HG02938 (cell line): ENCODE measurements at regions not wholly inside any gene's neighbourhood (a gene's known extent, or its start where the extent isn't known, plus 50 kb on each side); places are given as distances from the start of the nearest gene placed in this dataset.

Source experiments
- ATAC-seq: cut with Tn5 transposase; IDR thresholded peaks from one replicate; pipeline ENCODE4 v1.9.1; 2021; ENCODE audit warnings: mild to moderate bottlenecking, moderate library complexity; ENCODE audit not compliant: unreplicated experiment

DNA sequence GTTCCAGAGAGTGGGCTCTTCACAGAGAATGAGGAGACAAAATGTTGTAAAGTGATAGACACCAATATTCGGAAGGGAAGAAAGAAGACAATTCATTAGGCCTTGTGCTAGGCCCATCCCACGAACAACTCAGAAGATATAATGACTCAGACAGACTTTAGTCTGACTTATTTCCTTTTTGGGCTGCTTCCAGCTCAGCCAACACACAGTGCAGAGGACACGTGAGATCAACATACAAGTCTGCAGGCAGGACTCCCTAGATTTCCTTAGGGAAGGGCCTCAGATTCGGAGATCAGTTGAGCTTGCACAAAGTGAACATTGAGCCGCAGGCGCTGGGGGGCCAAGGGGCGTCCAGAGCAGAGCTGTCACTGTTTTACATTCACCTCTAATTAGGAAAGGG is 290.7 kb upstream of the TENM3 start:
- no peak for ATAC-seq

DNA sequence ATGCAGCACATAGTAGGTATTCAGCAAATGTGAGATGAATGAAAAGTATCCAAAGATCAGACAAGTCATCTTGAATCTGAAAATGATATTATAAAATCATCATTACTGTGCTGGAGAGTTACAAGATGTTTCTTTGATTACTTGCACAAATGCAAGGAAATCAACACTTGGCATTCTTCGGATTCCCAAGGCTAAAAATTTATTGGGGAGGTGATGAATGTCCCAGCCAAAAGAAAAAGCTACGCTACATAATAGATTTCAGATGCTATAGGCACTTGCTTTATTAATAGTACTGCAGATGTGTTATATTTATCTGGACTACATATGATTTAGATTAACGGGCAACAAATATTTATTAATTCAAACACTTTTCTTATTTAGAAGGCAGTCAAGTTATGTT is 286.7 kb upstream of the TENM3 start:
- no peak for ATAC-seq

GRCh38 chr4:181957088-181957487 is 286.1 kb upstream of the TENM3 start:
- ATAC-seq: no peak

DNA sequence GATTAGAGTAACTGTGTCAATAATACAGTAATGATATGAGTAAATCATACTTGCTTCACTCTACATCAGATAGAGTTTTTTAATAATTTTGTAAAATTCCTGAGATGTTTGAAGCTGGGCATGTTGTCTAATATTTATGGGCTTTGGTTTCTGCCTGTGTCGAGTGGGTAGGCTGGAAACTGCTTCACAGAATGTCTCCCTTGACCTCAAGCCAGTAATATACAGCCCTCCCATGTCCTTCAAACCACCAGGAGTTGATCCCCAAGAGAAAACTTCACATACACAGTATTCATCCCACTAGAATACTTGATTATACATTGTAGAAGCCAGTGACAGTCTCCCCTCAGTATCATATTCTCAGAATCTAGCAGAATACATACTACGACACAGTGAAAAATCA is 284.8 kb upstream of the TENM3 start:
- ATAC-seq: no peak

DNA sequence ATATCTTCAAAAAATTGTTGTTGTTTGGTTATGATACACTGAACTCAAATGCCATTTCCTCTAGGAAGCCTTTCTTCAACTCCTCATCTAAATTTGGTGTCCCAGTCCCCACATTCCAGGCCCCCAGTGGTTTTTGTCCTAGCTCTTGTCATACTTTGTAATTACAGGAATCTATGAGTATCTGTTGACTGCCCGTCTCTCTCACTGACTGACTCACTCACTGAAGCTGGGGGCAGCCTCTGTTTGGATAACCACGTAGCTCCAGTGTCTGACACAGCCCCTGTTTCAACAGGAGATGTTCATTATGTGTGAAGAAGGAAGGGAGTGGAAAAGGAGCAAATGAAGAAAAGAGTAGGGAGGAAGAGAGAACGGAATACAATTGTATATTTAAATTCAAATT is 284.1 kb upstream of the TENM3 start:
- ATAC-seq: no peak

GRCh38 chr4:181960384-181960783 is 282.8 kb upstream of the TENM3 start:
- no peak for ATAC-seq

DNA sequence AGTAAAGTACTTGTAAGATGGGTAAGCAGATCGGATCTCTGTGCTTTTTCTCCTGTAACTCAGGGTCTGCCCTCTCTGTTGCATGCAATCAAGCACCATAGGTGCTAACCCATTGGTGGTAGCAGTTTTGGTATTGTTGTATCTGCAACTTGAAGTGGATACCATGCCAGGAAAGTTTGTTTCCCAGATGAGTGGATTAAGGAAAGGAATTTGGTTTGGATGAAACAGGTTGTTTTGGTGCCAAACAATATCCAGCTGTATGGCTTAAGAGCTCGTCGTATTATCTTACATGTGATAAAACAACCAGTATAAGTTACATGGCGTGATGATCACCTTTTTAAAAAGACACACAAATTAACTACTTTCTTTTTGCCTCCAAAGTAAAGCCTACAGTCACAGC is 280.9 kb upstream of the TENM3 start:
- no peak for ATAC-seq

- no peak for ATAC-seq
Measured at GRCh38 chr4:181964731-181965130, 278.5 kb upstream of the TENM3 start.

DNA sequence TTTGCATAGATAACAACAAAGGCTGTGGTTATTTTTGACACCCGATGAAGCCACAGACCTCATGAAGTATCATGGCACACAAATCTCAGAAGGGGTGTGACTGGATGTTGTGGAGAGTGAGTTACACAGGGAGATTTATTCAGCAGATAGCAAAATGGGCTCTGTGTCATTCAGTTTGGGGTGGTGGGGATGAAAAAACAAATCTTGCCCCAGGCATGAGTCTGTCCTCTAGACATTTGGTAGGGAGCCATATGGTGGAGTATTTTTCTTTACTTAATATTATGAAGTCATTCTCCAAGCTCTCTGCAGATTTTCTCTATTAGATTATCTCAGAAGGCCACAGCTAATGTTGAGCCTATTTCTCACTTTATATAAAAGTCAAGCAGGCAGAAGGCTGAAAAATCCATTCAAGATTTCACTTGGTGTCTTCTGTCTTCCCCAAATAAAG is 277.1 kb upstream of the TENM3 start:
- ATAC-seq: no peak

GRCh38 chr4:181967401-181967800 is 275.8 kb upstream of the TENM3 start:
- no peak for ATAC-seq

DNA sequence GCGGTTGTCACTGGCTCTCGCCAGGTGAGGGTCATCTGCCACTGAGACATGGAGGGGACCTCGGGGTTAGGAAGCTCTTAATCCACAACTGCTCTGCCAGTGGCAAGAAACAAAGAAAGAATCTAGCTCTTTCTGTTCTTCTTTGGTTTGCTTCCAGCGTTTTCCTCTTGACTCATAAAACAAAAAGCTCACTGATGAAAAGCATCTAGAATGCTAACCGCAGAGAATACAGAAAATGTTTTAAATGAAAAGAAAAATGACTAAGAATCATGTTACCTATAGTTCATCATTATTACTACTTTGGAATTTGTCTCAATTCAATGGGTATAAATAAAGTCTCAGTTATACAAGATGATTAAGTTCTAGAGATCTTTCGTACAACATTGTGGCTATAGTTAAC is 274.8 kb upstream of the TENM3 start:
- no peak for ATAC-seq

GRCh38 chr4:181969151-181969550 is 274.1 kb upstream of the TENM3 start:
- no peak for ATAC-seq

DNA sequence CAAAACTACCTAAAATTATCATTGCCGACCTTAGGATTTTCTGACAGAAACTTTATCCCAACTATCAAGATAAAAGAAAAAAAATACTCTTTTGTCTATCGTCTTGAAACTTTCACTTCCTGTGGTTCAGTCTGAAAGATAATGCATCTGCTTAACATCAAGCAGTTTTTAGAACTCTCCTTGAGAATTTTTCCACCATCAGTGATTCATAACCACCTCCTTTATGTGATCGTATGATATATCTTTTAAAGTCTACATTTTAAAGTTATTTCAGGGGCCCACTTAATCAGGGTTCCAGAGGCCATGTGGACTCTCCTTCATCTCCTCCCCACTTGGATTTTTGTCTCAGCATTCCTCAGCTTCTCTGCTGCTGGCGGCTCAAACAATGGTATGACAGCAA is 272.8 kb upstream of the TENM3 start:
- no peak for ATAC-seq

- peak; percentile 85 for ATAC-seq
Measured at GRCh38 chr4:181971411-181971810, 271.8 kb upstream of the TENM3 start.

DNA sequence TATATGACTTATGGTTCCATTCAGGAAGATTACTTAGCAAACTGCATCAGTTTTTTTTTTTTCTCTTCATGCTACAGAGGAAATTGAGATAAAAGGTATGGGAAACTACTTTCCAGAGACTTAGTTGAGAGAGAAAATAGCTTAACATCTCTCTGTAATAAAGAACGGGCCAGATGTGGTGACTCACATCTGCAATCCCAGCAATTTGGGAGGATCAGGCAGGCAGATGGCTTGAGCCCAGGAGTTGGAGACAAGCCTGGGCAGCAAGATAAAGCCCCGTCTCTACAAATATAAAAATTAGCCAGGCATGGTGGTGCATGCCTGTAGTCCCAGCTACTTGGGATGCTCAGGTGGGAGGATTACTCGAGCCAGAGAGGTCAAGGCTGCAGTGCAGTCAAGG is 271.2 kb upstream of the TENM3 start:
- ATAC-seq: no peak

- no peak for ATAC-seq
Measured at GRCh38 chr4:181976764-181977163, 266.4 kb upstream of the TENM3 start.

GRCh38 chr4:181982437-181982836 is 260.8 kb upstream of the TENM3 start:
- no peak for ATAC-seq

GRCh38 chr4:181982856-181983255 is 260.3 kb upstream of the TENM3 start:
- no peak for ATAC-seq

DNA sequence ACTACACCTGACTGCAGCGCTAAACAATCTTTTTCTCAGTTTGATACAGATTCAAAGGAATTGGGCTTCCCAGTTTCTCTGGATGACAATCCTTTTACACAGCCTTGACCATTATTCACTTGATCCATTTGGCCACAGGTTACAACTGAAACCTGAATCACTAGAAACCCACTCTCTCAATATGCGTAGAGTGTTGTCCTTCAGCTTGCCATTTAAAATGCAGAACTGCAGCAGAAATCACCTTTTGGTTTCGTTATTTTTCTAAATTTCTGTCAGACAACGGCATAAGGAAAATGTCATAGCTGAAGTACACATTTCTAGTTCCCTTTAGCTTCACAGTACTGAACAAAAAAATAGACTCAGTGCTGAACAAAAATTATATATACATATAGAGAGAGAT is 255.8 kb upstream of the TENM3 start:
- ATAC-seq: no peak

- no peak for ATAC-seq
Measured at GRCh38 chr4:181989071-181989470, 254.1 kb upstream of the TENM3 start.

- ATAC-seq: no peak
Measured at GRCh38 chr4:181991369-181992108, 251.7 kb upstream of the TENM3 start.

GRCh38 chr4:181998398-181999295 is 244.6 kb upstream of the TENM3 start:
- ATAC-seq: no peak
